ENCODE measurements at regions not wholly inside any gene's neighbourhood (a gene's known extent, or its start where the extent isn't known, plus 50 kb on each side); places are given as distances from the start of the nearest gene placed in this dataset.

DNA sequence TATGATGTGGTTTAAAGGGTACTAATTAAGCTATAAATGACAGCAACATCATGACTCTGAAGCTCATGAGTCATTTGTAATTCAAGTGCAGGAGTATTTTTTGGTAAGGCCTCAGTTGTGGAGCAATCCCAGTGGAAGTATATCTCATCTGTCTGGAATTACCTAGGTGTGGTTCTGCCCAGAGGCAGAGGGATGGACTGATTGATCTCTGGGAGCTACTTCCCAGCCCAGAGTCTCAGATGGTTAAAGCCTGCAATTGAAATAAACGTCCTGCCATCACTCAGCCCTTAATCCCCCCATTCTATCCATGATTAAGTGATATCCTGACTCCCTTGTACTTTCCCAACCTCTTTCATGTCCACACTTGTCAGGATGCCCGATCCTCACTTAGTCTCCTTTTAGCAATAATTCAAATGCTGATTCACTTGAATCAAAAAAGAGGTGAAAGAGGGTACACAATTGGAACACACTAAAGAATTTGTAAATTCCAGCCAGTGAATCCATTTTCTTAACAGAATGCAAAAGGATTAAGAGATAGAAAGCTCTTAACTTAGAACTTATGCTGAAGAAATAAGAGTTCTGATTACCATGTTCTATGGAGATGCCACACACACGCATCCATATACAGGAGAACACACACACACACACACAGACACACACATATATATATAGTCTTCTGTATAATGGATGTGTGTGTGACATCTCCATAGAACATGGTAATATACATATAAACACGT lies 664.4 kb downstream of the NYAP2 start:
- no peak for DNase-seq

- no peak for DNase-seq
These were observed 660.6 kb downstream of the NYAP2 start for GRCh38 chr2:226059961-226060627.

DNA sequence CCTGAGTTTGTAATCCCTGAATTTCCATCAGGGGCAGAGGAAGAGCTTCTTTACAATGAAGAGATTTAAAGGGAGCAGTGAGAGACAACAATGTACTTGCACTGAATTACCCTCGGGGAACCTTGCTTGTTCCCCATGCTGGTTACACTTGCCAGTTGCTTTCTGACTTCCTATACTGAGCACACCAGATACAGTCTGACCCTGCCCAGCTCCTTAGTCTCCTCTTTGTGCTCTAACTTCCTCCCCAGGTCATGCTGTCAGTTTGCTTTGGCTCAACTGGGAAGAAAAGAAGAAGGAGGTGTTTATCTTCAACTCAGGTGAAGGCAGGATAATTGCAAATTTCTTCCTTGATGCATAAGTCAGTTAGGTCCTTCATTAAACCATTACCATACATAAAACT lies 658.4 kb downstream of the NYAP2 start:
- DNase-seq, result no peak

GRCh38 chr2:226057365-226057764 lies 657.9 kb downstream of the NYAP2 start:
- no peak for DNase-seq

GRCh38 chr2:226052772-226053416 lies 653.4 kb downstream of the NYAP2 start:
- DNase-seq, result no peak

DNA sequence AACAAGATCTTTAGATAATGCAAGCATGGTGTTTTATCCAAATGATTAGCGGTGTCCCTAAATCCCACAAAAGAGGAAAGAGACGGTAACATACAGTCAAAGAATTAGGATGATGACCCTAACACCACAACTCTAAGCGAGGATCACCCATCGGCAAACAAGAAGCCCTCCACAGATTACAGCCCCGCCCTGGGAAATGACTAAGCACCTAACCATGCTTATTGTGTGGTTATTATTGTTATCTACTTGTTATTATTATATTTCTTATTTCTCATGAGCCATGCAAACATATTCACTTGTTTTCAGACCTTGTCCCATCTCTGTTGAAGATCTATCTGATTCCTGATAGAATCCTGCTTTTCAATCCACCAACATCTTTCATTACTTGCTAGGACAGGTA lies 651.3 kb downstream of the NYAP2 start:
- no peak for DNase-seq

- no peak for DNase-seq
These were observed 649.1 kb downstream of the NYAP2 start for GRCh38 chr2:226048611-226049010.

DNA sequence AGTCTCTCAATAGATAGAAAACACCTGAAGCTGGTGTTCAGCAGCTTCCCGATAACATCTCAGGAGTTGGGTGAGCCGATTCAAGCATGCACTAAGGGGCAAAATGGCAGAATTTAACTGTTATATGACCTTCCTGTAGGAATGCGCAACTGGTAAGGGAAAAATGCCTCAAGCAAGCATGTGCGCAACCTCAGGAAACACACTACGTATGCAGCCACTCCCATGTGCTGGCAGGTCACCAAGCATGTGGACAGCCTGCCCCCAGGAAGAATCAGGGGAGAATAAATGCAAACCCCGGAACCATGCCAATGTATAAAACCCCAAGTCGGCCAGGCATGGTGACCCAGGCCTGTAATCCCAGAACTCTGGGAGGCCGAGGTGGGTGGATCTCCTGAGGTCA lies 645.6 kb downstream of the NYAP2 start:
- DNase-seq, result no peak

- DNase-seq, result no peak
These were observed 640.9 kb downstream of the NYAP2 start for GRCh38 chr2:226040344-226040900.

DNA sequence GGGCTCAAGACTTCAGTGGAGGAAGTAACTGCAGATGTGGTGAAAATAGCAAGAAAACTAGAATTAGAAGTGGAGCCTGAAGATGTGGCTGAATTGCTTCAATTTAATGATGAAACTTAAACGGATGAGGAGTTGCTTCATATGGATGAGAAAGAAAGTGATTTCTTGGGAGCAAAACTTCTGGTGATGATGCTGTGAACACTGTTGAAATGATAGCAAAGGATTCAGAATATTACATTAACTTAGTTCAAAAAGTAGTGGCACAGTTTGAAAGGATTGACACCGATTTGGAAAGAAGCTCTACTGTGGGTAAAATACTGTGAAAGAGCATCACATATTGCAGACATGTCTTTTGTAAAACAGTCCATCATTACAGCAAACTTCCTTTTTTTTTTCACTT lies 638.0 kb downstream of the NYAP2 start:
- DNase-seq, result no peak

DNA sequence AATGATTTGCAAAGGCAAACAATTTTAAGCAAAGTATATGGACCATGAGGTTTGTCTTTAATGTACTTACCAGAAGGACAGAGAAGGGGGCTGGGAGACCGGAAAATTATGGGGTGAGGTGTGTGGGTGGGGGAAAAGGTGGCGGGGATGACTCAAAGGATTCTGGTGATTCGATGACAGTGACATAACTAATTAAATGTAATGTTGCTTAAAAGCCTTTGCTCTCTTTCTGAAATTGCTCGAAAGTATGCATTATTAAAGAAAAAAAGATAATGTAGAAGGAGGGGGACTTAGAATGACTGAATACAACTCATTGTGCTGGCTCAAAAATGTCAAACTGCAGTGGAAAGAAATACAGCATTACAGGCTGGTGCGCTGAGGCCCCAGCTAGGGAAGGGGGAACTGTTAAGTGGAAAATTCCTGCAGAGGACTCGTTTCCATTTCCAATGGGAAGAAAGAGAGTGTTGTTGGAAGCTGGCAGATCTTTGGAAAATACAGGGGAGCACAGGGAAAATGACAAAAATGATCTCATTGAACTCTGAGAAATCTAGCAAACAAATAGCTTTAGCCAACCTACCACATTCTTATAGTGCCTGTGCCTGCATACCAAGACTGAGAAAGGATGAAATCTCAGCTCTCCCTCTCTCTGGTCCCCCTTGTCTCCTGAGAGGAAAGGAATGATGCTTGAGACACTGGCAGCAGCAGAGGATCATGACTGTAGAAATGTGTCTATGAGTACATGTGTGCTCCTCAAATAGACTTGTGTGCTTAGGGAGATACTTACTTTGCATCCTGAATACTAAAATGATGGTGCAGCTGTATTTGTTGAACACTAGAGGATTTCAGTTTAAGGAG lies 632.4 kb downstream of the NYAP2 start:
- DNase-seq, result no peak

DNA sequence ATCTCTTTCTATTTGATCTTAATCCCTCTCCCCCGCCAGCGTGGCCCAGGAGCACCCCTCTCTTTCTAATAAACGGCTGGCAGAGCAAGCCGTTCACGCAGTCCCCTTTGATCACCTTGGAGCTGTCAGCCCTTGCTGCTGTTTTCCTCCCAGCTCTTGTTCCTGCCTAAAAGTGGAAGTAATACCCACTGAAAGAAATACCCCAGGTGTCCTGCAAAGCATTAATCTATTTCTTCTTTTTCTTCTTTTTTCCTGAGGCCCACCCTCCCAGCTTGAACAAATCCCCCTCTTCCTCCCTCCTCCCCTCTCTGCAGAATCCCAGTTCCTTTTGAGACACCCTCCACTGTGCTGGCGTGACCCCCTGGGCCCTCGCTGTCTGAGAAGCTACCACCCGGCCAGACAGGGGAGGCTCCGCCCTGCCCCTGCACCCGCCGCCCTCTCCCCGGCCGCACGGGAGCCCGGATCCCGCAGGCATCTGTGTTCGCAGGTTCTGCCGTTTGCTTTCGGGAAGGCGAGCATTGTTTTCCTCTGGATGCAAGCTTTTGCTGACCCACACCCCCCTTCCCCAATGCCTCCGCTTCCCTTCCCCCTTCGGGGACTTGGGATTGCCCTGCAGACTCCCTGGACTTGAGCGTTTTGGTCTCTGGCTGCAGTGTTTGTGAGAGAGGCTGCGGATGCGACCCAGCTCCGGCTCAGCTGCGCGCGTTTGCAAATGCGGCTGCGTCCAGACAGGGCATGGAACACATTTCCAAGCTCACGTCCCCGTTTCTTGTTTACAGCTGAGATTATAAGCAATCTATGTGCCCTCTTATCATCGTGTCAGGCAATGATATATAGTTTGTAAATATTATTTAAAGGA lies 631.5 kb downstream of the NYAP2 start:
- peak; percentile 40 for DNase-seq

DNA sequence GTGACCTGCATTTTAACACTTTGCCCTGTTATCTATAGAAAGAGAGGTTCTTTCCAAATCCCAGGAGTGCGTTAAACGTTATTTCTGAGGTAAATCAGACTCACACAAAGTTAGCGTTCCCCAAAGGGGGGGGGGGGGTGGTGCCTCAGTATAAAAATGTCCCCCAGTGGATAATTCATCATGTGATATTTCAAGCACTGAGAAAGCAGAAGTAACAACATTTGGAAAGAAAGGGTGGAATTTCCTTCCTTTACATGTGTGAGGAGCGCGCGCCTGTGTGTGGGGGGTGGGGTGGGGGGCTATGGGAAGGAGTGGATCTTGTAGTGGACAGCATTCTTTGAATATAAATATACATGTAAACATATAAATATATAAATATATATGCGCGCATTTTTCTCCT lies 630.9 kb downstream of the NYAP2 start:
- DNase-seq, result no peak

GRCh38 chr2:226023946-226024345 lies 624.4 kb downstream of the NYAP2 start:
- DNase-seq, result no peak

GRCh38 chr2:226023383-226023782 lies 623.9 kb downstream of the NYAP2 start:
- DNase-seq, result no peak

GRCh38 chr2:226020956-226021355 lies 621.4 kb downstream of the NYAP2 start:
- no peak for DNase-seq

DNA sequence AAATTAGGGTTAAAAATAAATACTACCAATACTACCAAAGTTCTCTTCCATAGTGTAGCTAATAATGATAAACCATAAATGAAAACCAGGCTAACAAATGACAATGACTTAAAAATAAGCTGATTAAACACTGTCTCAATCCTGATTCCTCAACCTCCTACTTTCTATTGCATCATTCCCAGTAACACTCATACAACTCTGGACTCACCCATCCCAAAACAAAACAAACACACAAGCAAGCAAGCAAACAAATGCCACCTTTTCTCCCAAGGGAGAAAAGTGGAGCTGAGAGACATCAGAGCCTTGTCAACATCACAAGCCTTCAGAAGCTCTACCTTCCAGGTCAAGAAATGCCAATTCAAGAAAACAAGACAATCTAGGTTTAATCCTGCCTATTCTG lies 620.7 kb downstream of the NYAP2 start:
- DNase-seq, result no peak

- DNase-seq, result no peak
These were observed 619.1 kb downstream of the NYAP2 start for GRCh38 chr2:226018641-226019040.

- DNase-seq, result no peak
These were observed 618.0 kb downstream of the NYAP2 start for GRCh38 chr2:226017537-226017936.

DNA sequence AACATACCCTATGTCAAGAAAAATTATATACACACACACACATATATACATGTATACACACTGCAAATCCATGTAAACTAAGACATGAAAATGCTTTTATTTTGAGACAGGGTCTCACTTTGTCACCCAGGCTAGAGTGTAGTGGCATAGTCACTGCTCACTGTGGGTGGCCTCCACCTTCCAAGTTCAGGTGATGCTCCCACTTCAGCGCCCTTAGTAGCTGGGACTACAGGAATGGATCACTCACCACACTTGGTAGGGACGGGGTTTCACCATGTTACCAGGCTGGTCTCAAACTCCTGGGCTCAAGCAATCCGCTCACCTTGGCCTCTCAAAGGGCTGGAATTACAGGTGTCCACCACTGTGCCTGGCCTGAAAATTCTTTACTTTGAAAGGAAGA lies 617.6 kb downstream of the NYAP2 start:
- no peak for DNase-seq

DNA sequence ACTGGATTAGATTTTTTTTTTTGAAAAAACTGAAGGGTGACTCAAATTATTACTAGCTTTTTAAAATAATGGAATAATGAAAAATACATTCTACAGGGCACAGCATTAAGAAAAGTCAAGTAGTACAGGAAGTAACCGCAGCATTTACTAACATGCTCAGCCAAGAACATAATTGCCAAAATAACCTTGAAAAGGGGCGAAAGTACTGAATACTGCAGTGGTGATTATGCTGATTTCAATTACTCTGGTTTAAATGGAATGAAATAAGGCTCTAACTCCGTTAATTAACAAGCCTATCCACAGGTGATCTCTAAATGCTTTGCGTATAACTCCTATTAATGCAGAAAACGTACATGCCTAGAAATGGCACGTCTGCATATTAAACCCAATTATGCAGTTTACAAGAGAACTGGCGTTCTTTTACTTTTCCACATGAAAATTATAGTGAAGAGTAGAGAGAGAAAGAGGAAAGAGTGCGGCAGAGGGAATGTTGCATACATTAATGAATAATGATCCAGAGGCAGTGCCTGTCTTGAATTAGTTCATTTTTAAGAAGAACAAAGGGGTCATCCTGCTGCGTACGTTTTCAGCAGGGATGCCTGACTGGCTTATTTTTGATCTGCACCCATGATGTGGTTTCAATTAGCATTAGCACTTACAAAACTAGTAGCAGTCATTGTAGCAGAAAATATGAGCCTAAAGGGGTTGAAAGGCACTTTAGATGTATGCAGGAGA lies 612.4 kb downstream of the NYAP2 start:
- no peak for DNase-seq
